Thymus (tissue), 11 donors: ENCODE measurements at regions not wholly inside any gene's neighbourhood (a gene's known extent, or its start where the extent isn't known, plus 50 kb on each side); places are given as distances from the start of the nearest gene placed in this dataset.

ENCODE experiments used
- DNase-seq, 9 donors: peaks; one replicate each; pipeline ENCODE4 v3.0.0-alpha.2; 2013; ENCODE audit warnings: low spot score in 9 of 9, low read depth in 6 of 9, missing footprints in 1 of 9
- H3K27ac ChIP-seq, 2 donors: one replicate each; pipeline ENCODE4 v1.5.1; 2013; ENCODE audit warnings: control low read depth in 1 of 2, low read depth in 1 of 2, low read length in 1 of 2, mild to moderate bottlenecking in 1 of 2, moderate library complexity in 1 of 2
- H3K27me3 ChIP-seq, 2 donors: one replicate each; pipeline ENCODE4 v1.5.1; 2013; ENCODE audit warnings: low read length in 1 of 2; ENCODE audit not compliant: control insufficient read depth in 2 of 2, insufficient read depth in 1 of 2
- H3K36me3 ChIP-seq, 2 donors: one replicate each; pipeline ENCODE4 v1.5.1; 2013; ENCODE audit warnings: low read length in 1 of 2, mild to moderate bottlenecking in 1 of 2, moderate library complexity in 1 of 2; ENCODE audit not compliant: control insufficient read depth in 2 of 2, insufficient read depth in 2 of 2
- H3K4me1 ChIP-seq, 2 donors: one replicate each; pipeline ENCODE4 v1.5.1; 2013; ENCODE audit warnings: low read length in 2 of 2; ENCODE audit not compliant: control insufficient read depth in 2 of 2, insufficient read depth in 2 of 2
- H3K4me3 ChIP-seq, 2 donors: one replicate each; pipeline ENCODE4 v1.5.1; 2013; ENCODE audit warnings: low read length in 2 of 2, control low read depth in 1 of 2, mild to moderate bottlenecking in 1 of 2
- H3K9me3 ChIP-seq, 2 donors: one replicate each; pipeline ENCODE4 v1.5.1; 2013; ENCODE audit warnings: low read length in 1 of 2, mild to moderate bottlenecking in 1 of 2; ENCODE audit not compliant: control insufficient read depth in 2 of 2, insufficient read depth in 1 of 2
- WGBS: extraction: QIAGEN DNeasy Blood & Tissue Kit; methylation state at CpG from one replicate; pipeline ENCODE4 v1.1.7; 2013; 5-methylcytosine and 5-hydroxymethylcytosine counted together
- donor health status: healthy.

GRCh38 chr1:221797506-221797905 is 55.6 kb upstream of the DUSP10 start:
- Histone ChIP-seq H3K9me3 (no peaks in the 10 kb centered on the region), H3K4me3 (no peak overlapping the region), H3K4me1 (peaks cover 2 to 8% of the 10 kb centered on the region in 2 donors), H3K27me3 (no peaks in the 10 kb centered on the region), H3K36me3 (no peaks in the 10 kb centered on the region), H3K27ac (no peak overlapping the region)
- DNase-seq = no peak

- 97% methylated on average over 2 of the region's 2 CpGs for WGBS
These were observed 54.8 kb upstream of the DUSP10 start for GRCh38 chr1:221796700-221797099.

GRCh38 chr1:221795380-221795779 is 53.5 kb upstream of the DUSP10 start:
- no peak for DNase-seq
- Histone ChIP-seq H3K4me3 (no peak overlapping the region), H3K27me3 (no peaks in the 10 kb centered on the region), H3K27ac (no peak overlapping the region), H3K4me1 (peaks cover 0 to 3% of the 10 kb centered on the region in 2 donors), H3K9me3 (no peaks in the 10 kb centered on the region), H3K36me3 (no peaks in the 10 kb centered on the region)
- WGBS = 97% methylated on average over 3 of the region's 3 CpGs

More at GRCh38 chr1:221796700-221797099, 54.8 kb upstream of the DUSP10 start:
- no peaks in the 10 kb centered on the region for H3K36me3 ChIP-seq
- peaks cover 2 to 8% of the 10 kb centered on the region in 2 donors for H3K4me1 ChIP-seq
- H3K9me3 ChIP-seq = no peaks in the 10 kb centered on the region
- H3K4me3 ChIP-seq = no peak overlapping the region
- H3K27me3 ChIP-seq = no peaks in the 10 kb centered on the region
- no peak for DNase-seq
- no peak overlapping the region for H3K27ac ChIP-seq

- 94% methylated on average over 1 of the region's 1 CpG for WGBS
- no peak overlapping the region for H3K4me3 ChIP-seq
- H3K27me3 ChIP-seq = no peaks in the 10 kb centered on the region
- no peak for DNase-seq
- no peaks in the 10 kb centered on the region for H3K9me3 ChIP-seq
- no peaks in the 10 kb centered on the region for H3K36me3 ChIP-seq
- peaks cover 0 to 3% of the 10 kb centered on the region in 2 donors for H3K4me1 ChIP-seq
- no peak overlapping the region for H3K27ac ChIP-seq
These were observed 53.0 kb upstream of the DUSP10 start for GRCh38 chr1:221794935-221795334.

- H3K27me3 ChIP-seq = no peaks in the 10 kb centered on the region
- no peak for DNase-seq
- no peak overlapping the region for H3K4me3 ChIP-seq
- no peaks in the 10 kb centered on the region for H3K36me3 ChIP-seq
- no peaks in the 10 kb centered on the region for H3K9me3 ChIP-seq
- WGBS = 71% methylated on average over 2 of the region's 2 CpGs
- peaks cover 0 to 3% of the 10 kb centered on the region in 2 donors for H3K4me1 ChIP-seq
- no peak overlapping the region for H3K27ac ChIP-seq
These were observed 52.3 kb upstream of the DUSP10 start for GRCh38 chr1:221794079-221794670.

GRCh38 chr1:221793439-221794078 is 51.7 kb upstream of the DUSP10 start:
- no peak overlapping the region for H3K27ac ChIP-seq
- H3K27me3 ChIP-seq = no peaks in the 10 kb centered on the region

DNA sequence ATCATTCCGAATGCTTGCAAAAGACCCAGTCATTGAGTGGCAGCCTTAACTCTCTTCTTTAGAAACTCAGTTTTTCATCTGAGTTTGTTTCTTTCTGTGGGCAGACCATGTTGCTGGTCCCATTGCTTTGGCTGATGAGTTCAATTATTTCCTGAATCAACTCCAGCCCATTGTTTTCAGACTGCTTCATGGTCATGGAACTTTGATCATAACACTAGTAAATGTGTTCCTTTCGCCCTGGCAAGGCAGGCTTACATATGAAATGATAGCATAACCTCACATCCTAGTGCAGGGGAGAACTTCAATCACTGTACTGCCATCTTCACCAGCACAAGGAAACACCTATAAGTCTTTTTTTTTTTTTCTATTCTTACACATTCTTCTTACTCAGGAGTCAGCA is 50.0 kb upstream of the DUSP10 start:
- Histone ChIP-seq H3K27me3 (no peaks in the 10 kb centered on the region), H3K4me1 (peaks cover 0 to 3% of the 10 kb centered on the region in 2 donors), H3K9me3 (no peaks in the 10 kb centered on the region), H3K27ac (no peak overlapping the region), H3K36me3 (no peaks in the 10 kb centered on the region), H3K4me3 (no peak overlapping the region)
- 96% methylated on average over 2 of the region's 2 CpGs for WGBS
- no peak for DNase-seq

More at GRCh38 chr1:221793439-221794078, 51.7 kb upstream of the DUSP10 start:
- Histone ChIP-seq H3K36me3 (no peaks in the 10 kb centered on the region), H3K9me3 (no peaks in the 10 kb centered on the region), H3K4me3 (no peak overlapping the region), H3K4me1 (peaks cover 0 to 3% of the 10 kb centered on the region in 2 donors)
- 76% methylated on average over 3 of the region's 3 CpGs for WGBS
- no peak for DNase-seq
